Gastrocnemius medialis (tissue), 4 donors: ENCODE measurements at regions not wholly inside any gene's neighbourhood (a gene's known extent, or its start where the extent isn't known, plus 50 kb on each side); places are given as distances from the start of the nearest gene placed in this dataset.

Experiments
- CTCF ChIP-seq, 5 experiments: fragments of 450-650 bp in 3 of 5; fragments of 200-600 bp in 2 of 5; sonication (generic) in 2 of 5; IDR thresholded peaks in 4 of 5; conservative IDR thresholded peaks in 1 of 5; 1 replicate in 4 of 5; 2 replicates in 1 of 5; pipeline ENCODE4 v1.5.1; 2016 to 2019; ENCODE audit warnings: antibody characterized with exemption in 5 of 5, mild to moderate bottlenecking in 3 of 5, moderate library complexity in 3 of 5
- POLR2A ChIP-seq, 2 donors: fragments of 450-650 bp; IDR thresholded peaks; one replicate each; pipeline ENCODE4 v1.6.1; 2017; ENCODE audit warnings: antibody characterized with exemption in 2 of 2, mild to moderate bottlenecking in 2 of 2, moderate library complexity in 2 of 2

- no peak for TF ChIP-seq CTCF (IDR thresholded peaks at IDR 0.05 in 4 of 5, conservative IDR thresholded peaks at IDR 0.05 in 1 of 5)
- TF ChIP-seq POLR2A (IDR thresholded peaks at IDR 0.05), result no peak
Measured at GRCh38 chr1:234928642-234929041, 200.0 kb downstream of the TOMM20 start.
